Kidney capillary endothelial cell (primary cell): ENCODE measurements at regions not wholly inside any gene's neighbourhood (a gene's known extent, or its start where the extent isn't known, plus 50 kb on each side); places are given as distances from the start of the nearest gene placed in this dataset.

Source experiments
- DNase-seq: peaks from one replicate; pipeline ENCODE4 v3.0.0-alpha.2; 2018; ENCODE audit warnings: low spot score

GRCh38 chr4:11051181-11051580, 366.6 kb upstream of the CLNK start:
- DNase-seq: no peak

DNA sequence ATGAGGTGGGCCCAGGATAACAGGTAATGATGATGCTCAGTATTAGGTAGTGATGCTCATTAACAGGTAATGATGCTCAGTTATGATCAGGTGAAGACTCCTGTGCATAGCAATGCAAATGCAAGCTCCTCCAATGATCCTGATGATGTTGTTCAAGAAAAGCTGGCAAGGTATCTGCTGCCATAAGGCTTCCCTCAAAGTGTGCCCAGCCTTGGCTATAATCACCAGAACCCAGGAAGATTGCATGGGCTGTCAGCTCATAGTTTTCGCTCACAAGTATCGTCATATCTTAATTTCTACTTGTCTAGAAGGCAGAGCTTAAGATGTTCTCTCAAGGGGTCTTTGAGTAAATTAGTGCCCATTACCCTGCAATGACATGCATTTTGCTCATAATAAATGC, 366.2 kb upstream of the CLNK start:
- no peak for DNase-seq

GRCh38 chr4:11049001-11049400, 364.4 kb upstream of the CLNK start:
- no peak for DNase-seq

DNA sequence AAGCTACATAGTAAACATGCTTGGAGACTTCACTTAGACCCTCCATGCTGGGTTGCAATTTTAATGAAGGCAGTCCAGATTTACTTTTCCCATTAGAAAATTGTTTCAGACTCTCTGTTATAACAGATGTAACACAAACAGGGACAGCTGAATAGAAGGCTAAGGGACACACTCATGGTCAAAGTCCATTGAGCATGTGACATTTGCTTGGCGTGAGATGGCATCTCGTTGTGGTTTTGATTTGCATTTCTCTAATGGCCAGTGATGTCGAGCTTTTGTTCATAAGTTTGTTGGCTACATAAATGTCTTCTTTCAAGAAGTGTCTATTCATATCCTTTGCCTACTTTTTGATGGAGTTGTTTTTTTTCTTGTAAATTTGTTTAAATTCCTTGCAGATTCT, 358.2 kb upstream of the CLNK start:
- no peak for DNase-seq

DNA sequence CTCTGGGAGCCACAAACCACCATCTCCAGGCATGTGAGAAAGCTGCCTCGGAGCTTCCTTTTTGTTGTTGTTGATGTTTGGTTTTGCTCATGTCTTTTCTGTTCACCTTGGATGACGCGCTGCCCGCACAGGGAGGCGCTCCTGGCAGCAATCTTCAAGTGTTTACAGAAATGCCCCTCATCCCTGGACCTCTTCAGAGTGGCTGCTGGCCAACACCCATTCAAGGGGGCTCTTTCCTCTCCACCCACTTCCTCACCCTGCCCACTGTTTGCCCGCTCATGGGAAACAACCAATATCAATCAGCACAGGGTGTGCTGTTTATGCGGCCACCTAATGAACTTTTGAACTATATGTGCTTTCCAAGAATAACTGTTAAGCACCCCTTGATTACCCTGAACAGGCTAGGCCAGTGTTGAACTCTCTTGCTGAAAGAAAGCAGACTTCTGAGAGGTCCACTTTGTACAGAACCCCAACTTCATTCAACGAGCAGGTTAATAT, 355.1 kb upstream of the CLNK start:
- DNase-seq: no peak

DNA sequence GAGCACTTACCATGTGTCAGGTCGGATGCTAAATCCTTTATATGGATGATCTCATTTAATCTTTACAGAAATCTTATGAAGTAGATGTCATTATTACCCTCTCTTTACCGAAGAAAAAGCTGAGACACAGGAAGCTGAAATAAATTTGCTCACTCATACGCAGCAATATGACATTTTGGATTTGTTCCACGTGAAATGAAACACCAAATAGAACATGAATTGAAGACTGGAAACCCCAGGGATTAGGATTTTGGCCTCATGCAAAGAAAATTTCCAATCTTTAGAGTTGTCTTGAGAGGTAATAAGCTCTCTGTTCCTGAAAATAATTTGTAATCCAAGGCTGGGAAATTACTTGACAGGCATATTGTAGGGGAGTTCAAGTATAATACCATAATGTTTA, 354.4 kb upstream of the CLNK start:
- no peak for DNase-seq

GRCh38 chr4:11037637-11038036, 353.1 kb upstream of the CLNK start:
- no peak for DNase-seq

GRCh38 chr4:11028334-11028733, 343.8 kb upstream of the CLNK start:
- no peak for DNase-seq

DNA sequence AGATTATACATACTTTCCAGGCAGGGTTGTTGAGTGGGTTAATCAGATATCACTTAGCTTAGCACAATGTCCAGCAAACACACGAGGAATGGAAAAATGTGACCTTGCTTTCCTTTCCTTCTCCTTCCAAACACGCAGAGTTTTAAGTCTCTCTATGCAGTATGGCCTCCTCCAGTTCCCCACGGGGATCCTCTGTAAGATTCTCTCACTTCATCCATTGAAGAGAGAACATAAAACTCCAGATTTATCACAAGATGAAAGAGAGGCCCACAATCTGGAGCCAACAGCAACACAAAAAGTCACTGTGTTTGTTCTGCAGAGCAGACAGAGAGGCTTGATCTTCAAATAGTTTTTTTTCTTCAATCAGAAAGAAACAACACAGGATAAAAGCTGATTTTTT, 336.8 kb upstream of the CLNK start:
- DNase-seq: no peak

- no peak for DNase-seq
These were observed 335.1 kb upstream of the CLNK start for GRCh38 chr4:11019451-11020240.

DNA sequence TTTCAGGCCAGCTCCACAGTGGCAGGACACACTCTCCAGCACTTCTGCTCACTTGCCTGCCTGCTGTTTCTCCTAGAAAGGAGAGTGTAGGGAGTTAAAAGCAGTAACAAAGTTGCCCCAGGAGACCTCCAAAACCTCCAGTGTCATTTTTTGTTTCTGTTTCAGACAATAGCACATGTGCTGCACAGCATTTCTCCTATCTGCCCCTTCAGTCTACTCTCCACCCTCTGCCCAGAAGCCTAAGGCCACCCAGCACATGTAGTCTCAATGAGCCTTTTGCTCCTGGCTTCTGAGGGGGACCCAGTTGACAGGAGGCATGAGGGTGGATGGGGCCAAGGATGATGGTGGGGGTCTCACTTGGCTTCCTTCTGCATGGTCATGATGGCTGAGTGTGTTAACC, 329.6 kb upstream of the CLNK start:
- no peak for DNase-seq

DNA sequence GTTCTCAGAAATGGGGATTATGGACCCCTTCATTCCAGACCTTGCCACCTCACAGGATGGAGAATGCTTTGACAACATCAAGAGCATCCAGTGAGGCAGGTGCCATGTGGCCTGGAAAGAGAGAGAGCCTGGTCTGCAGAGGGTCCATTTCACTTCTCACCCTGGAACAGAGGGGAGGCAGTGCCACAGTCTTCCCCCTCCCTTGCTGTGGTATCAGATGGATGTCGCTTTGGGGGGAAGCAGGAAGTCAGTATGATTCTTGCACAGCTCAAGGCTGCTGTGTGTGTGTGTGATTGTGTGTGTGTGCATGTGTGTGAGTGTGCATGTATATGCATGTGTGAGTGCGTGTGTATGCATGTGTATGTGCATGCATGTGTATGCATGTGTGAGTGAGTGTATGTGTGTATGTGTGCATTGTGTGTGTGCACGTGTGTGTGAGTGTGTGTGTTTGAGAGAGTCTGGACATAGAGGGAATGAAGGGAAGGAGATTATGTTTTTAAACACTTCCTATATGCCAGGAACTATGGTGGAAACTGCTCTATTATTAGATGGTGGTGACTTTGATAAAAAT, 328.6 kb upstream of the CLNK start:
- DNase-seq: no peak

GRCh38 chr4:11011249-11011648, 326.7 kb upstream of the CLNK start:
- DNase-seq: no peak

DNA sequence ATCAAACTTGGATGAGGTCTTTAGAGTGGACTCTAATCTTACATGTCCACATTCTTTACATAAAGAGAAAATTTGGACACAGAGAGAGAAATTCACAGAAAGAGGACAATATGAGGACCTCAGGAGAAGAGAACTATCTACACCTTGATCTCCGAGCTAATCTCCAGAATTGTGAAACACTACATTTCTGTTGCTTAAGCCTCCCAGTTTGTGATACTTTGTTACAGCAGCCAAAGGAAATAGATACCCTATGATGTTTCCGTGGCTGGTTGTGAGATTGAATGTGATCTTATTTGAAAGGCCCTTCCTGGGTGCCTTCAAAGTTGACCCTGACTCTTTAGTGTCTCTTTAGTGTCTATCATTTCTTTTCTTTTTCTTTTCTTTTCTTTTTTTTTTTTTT, 326.1 kb upstream of the CLNK start:
- DNase-seq: no peak

GRCh38 chr4:11009281-11009680, 324.7 kb upstream of the CLNK start:
- no peak for DNase-seq

- no peak for DNase-seq
These were observed 320.7 kb upstream of the CLNK start for GRCh38 chr4:11005300-11005699.

DNA sequence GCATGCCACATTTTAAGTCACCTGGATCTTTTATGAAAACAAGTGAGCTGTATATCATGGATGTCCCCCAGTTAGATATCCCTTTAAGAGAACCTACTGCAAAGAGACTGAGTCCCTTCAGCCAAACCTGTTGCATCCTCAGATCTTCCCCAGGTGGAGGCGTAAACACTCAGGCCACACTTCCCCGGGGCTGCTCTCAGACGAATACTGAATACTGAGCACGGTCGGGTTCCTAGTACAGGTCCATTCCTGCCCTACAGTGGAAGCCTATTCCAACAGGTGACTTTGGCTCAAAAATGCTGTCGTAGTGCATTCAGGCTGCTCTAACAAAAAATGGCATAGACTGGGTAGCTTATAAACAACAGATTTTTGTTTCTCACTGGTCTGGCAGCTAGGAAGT, 320.2 kb upstream of the CLNK start:
- DNase-seq: no peak

DNA sequence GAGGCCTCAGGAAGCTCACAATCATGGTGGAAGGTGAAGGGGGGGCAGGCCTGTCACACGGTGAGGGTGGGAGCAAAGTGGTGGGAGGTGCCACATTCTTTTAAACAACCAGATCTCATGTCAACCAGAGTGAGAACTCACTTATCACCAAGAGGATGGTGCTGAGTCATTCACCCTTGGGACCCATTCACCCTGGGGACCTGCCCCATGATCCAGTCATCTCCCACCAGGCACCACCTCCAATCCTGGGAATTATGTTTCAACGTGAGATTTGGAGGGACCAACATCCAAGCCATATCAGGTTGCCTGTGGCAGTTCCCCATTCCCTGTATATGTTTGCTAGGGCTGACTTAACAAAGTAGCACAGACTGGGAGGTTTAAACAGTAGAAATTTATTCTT, 318.4 kb upstream of the CLNK start:
- no peak for DNase-seq

DNA sequence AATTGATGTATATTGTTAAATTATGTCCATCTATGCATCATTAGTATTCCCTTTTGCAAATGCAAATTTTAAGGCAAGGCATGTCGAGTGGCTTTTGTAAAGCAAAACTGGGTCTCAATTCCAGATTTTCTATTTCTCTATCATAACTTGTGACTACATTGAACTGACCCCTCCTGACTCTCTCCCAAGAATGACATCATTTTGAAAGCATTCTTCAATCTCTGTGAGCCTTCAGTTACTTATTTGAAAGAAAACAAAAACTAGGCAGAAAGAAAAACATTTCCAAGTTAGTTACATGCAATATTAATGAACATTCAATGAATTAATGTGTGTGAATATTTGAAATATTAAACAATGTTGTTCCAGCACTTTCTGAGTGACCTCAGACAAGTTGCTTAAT, 314.3 kb upstream of the CLNK start:
- no peak for DNase-seq

DNA sequence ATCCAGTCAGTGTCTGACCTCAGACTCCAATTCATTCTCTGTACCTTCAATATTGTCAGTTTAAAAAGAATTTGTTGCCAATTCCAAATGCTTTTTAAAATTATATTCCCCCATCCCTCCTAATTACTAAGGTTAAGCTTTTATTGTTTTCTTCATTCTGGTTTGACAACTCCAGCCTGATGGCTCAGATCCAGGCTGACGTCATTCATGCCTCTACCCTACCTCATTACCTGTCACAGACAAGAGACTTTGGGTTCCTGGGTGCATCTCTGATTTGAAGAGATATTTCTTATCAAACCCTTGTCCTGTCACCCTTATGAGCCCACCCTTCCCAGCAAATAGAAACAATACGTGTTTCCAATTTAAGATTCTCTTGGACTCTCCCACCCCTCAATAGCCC, 300.2 kb upstream of the CLNK start:
- DNase-seq: no peak

GRCh38 chr4:10983885-10984640, 299.5 kb upstream of the CLNK start:
- DNase-seq: no peak

DNA sequence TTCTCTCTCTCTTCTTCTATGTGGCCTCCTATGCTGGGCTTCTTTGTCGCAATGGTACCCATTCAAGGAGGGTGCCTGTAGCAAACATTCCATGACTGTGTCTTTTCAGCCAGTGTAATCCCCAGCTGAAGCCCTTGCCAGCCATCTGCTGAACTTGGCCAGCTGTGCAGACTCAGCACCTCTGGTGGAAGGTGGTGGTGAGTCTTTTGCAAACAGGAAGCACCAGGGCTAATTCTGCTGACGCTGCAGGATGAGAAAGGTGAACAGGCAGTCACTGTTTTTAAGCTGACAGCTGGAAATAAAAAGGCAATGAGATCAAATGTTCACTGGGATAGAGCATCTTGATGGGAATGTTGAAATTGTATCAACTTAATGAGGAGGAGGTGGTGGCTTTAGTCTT, 298.7 kb upstream of the CLNK start:
- no peak for DNase-seq

- no peak for DNase-seq
These were observed 297.7 kb upstream of the CLNK start for GRCh38 chr4:10982305-10982704.
